Stimulated activated naive CD4-positive, alpha-beta T cell treated with Interleukin-2 at 50 U/mL for 16 hours (primary cell): ENCODE measurements at regions not wholly inside any gene's neighbourhood (a gene's known extent, or its start where the extent isn't known, plus 50 kb on each side); places are given as distances from the start of the nearest gene placed in this dataset.

Experiments
- DNase-seq: peaks from one replicate; lab custom pipeline; 2025; lab: John Stamatoyannopoulos, UW

GRCh38 chr11:15737320-15737719, 619.0 kb downstream of the SOX6 start:
- DNase-seq = no peak

GRCh38 chr11:15738931-15739330, 617.4 kb downstream of the SOX6 start:
- no peak for DNase-seq

GRCh38 chr11:15742626-15743519, 613.5 kb downstream of the SOX6 start:
- no peak for DNase-seq

GRCh38 chr11:15744693-15745092, 611.7 kb downstream of the SOX6 start:
- DNase-seq = no peak

- no peak for DNase-seq
Observed at GRCh38 chr11:15745266-15745665, 611.1 kb downstream of the SOX6 start.

GRCh38 chr11:15747671-15748070, 608.7 kb downstream of the SOX6 start:
- DNase-seq = no peak

- DNase-seq = no peak
Observed at GRCh38 chr11:15748132-15748531, 608.2 kb downstream of the SOX6 start.

- no peak for DNase-seq
Observed at GRCh38 chr11:15748741-15749140, 607.6 kb downstream of the SOX6 start.

- no peak for DNase-seq
Observed at GRCh38 chr11:15750535-15751308, 605.6 kb downstream of the SOX6 start.

GRCh38 chr11:15754221-15754620, 602.1 kb downstream of the SOX6 start:
- DNase-seq = no peak

- DNase-seq = no peak
Observed at GRCh38 chr11:15757048-15757698, 599.2 kb downstream of the SOX6 start.

- DNase-seq = no peak
Observed at GRCh38 chr11:15758857-15759465, 597.4 kb downstream of the SOX6 start.

- no peak for DNase-seq
Observed at GRCh38 chr11:15761235-15761634, 595.1 kb downstream of the SOX6 start.

GRCh38 chr11:15764326-15764725, 592.0 kb downstream of the SOX6 start:
- no peak for DNase-seq

- no peak for DNase-seq
Observed at GRCh38 chr11:15764948-15765347, 591.4 kb downstream of the SOX6 start.

- DNase-seq = no peak
Observed at GRCh38 chr11:15765530-15765929, 590.8 kb downstream of the SOX6 start.

- DNase-seq = no peak
Observed at GRCh38 chr11:15768321-15768720, 588.0 kb downstream of the SOX6 start.

- DNase-seq = no peak
Observed at GRCh38 chr11:15769203-15769602, 587.1 kb downstream of the SOX6 start.

- no peak for DNase-seq
Observed at GRCh38 chr11:15770798-15771414, 585.4 kb downstream of the SOX6 start.

GRCh38 chr11:15772547-15772946, 583.8 kb downstream of the SOX6 start:
- DNase-seq = no peak

GRCh38 chr11:15772981-15773380, 583.4 kb downstream of the SOX6 start:
- DNase-seq = no peak
